HEK293 (cell line): ENCODE measurements at regions not wholly inside any gene's neighbourhood (a gene's known extent, or its start where the extent isn't known, plus 50 kb on each side); places are given as distances from the start of the nearest gene placed in this dataset.

ENCODE experiments used
- CTCF ChIA-PET: fragments of 350-600 bp; formaldehyde crosslinking; extraction: SDS; loops from one replicate; lab custom pipeline; 2021; ENCODE audit warnings: antibody characterized with exemption; lab: Yijun Ruan, JAX
- POLR2A ChIA-PET: fragments of 300-600 bp; formaldehyde crosslinking; extraction: SDS; loops from one replicate; lab custom pipeline; 2020; ENCODE audit warnings: antibody characterized with exemption, inconsistent platforms; lab: Yijun Ruan, JAX
- H3K27ac ChIP-seq: fragments of 200-500 bp; sonication (Bioruptor generic); 2 replicates; pipeline ENCODE4 v1.5.1; 2014; ENCODE audit warnings: low read depth, low read length, control low read depth, inconsistent platforms; ENCODE audit errors: extremely low read depth
- H3K36me3 ChIP-seq, 2 experiments: fragments of 200-500 bp in 1 of 2; sonication (Bioruptor generic) in 1 of 2; 1 replicate in 1 of 2; 2 replicates in 1 of 2; pipeline ENCODE4 v1.5.1; 2014 to 2017; ENCODE audit warnings: inconsistent platforms in 2 of 2, low read length in 2 of 2; ENCODE audit not compliant: control insufficient read depth in 2 of 2, insufficient read depth in 1 of 2
- H3K4me1 ChIP-seq: fragments of 200-500 bp; sonication (Bioruptor generic); 2 replicates; pipeline ENCODE4 v1.5.1; 2014; ENCODE audit warnings: mild to moderate bottlenecking, low read length, inconsistent platforms; ENCODE audit not compliant: control insufficient read depth, insufficient read depth
- H3K4me3 ChIP-seq: 2 replicates; pipeline ENCODE4 v1.5.1; 2011; ENCODE audit warnings: low read depth, mild to moderate bottlenecking, control low read depth, low read length, moderate library complexity
- H3K9me3 ChIP-seq: fragments of 200-500 bp; sonication (Bioruptor generic); 2 replicates; pipeline ENCODE4 v1.5.1; 2014; ENCODE audit warnings: low read depth, low read length, inconsistent platforms; ENCODE audit not compliant: control insufficient read depth, insufficient read depth
- ATF2 ChIP-seq: fragments of 450-650 bp; formaldehyde crosslinking; IDR thresholded peaks from 2 replicates; pipeline ENCODE4 v1.5.1; 2016; ENCODE audit warnings: missing biosample characterization, missing genetic modification characterization, low read depth
- BCL6B ChIP-seq: fragments of 450-650 bp; formaldehyde crosslinking; IDR thresholded peaks from 2 replicates; pipeline ENCODE4 v1.5.1; 2017; ENCODE audit warnings: missing biosample characterization, missing genetic modification characterization
- FEZF1 ChIP-seq: fragments of 450-650 bp; formaldehyde crosslinking; IDR thresholded peaks from 2 replicates; pipeline ENCODE4 v1.5.1; 2016; ENCODE audit warnings: missing biosample characterization, missing genetic modification characterization
- GLIS1 ChIP-seq: fragments of 450-650 bp; formaldehyde crosslinking; IDR thresholded peaks from 2 replicates; pipeline ENCODE4 v1.5.1; 2016; ENCODE audit warnings: missing biosample characterization, missing genetic modification characterization
- HOXC10 ChIP-seq: sonication (generic); formaldehyde crosslinking; IDR thresholded peaks from 2 replicates; pipeline ENCODE4 v1.8.1; 2023; ENCODE audit warnings: mild to moderate bottlenecking, missing genetic modification reagents
- KLF7 ChIP-seq: fragments of 450-650 bp; formaldehyde crosslinking; IDR thresholded peaks from 2 replicates; pipeline ENCODE4 v1.5.1; 2016; ENCODE audit warnings: missing biosample characterization, missing genetic modification characterization, borderline replicate concordance
- RBAK ChIP-seq: fragments of 450-650 bp; formaldehyde crosslinking; IDR thresholded peaks from 2 replicates; pipeline ENCODE4 v1.5.1; 2016; ENCODE audit warnings: missing biosample characterization, missing genetic modification characterization
- SP3 ChIP-seq: fragments of 450-650 bp; formaldehyde crosslinking; IDR thresholded peaks from 2 replicates; pipeline ENCODE4 v1.5.1; 2016; ENCODE audit warnings: missing biosample characterization, missing genetic modification characterization
- ZBTB20 ChIP-seq: fragments of 450-650 bp; formaldehyde crosslinking; IDR thresholded peaks from 2 replicates; pipeline ENCODE4 v1.5.1; 2016; ENCODE audit warnings: missing biosample characterization, missing genetic modification characterization
- ZFP69B ChIP-seq: fragments of 450-650 bp; formaldehyde crosslinking; IDR thresholded peaks from 2 replicates; pipeline ENCODE4 v1.5.1; 2016; ENCODE audit warnings: missing biosample characterization, missing genetic modification characterization
- ZNF10 ChIP-seq: fragments of 450-650 bp; formaldehyde crosslinking; IDR thresholded peaks from 2 replicates; pipeline ENCODE4 v1.5.1; 2017; ENCODE audit warnings: missing biosample characterization, missing genetic modification characterization
- ZNF26 ChIP-seq: fragments of 450-650 bp; formaldehyde crosslinking; IDR thresholded peaks from 2 replicates; pipeline ENCODE4 v1.5.1; 2016; ENCODE audit warnings: missing biosample characterization, missing genetic modification characterization
- ZNF366 ChIP-seq: fragments of 450-650 bp; formaldehyde crosslinking; conservative IDR thresholded peaks from 2 replicates; pipeline ENCODE4 v1.5.1; 2016; ENCODE audit warnings: missing biosample characterization, missing genetic modification characterization
- ZNF394 ChIP-seq: fragments of 450-650 bp; formaldehyde crosslinking; IDR thresholded peaks from 2 replicates; pipeline ENCODE4 v1.5.1; 2016; ENCODE audit warnings: missing biosample characterization, missing genetic modification characterization, mild to moderate bottlenecking, moderate library complexity, borderline replicate concordance
- ZNF501 ChIP-seq: fragments of 450-650 bp; formaldehyde crosslinking; IDR thresholded peaks from 2 replicates; pipeline ENCODE4 v1.5.1; 2016; ENCODE audit warnings: missing biosample characterization, missing genetic modification characterization
- ZNF561 ChIP-seq: fragments of 450-650 bp; IDR thresholded peaks from 2 replicates; pipeline ENCODE4 v1.5.1; 2018; ENCODE audit warnings: missing biosample characterization, missing genetic modification characterization, borderline replicate concordance
- ZNF585B ChIP-seq: fragments of 450-650 bp; formaldehyde crosslinking; IDR thresholded peaks from 2 replicates; pipeline ENCODE4 v1.5.1; 2016; ENCODE audit warnings: missing biosample characterization, missing genetic modification characterization
- ZNF707 ChIP-seq: fragments of 450-650 bp; formaldehyde crosslinking; IDR thresholded peaks from 2 replicates; pipeline ENCODE4 v1.5.1; 2016; ENCODE audit warnings: missing biosample characterization, missing genetic modification characterization
- ZNF747 ChIP-seq: fragments of 450-650 bp; formaldehyde crosslinking; IDR thresholded peaks from 2 replicates; pipeline ENCODE4 v1.5.1; 2016; ENCODE audit warnings: missing biosample characterization, missing genetic modification characterization
- TF ChIP-seq, protein P1 (sequence below): fragments of 450-650 bp; formaldehyde crosslinking; IDR thresholded peaks from 2 replicates; pipeline ENCODE4 v1.5.1; 2016; ENCODE audit warnings: missing biosample characterization, missing genetic modification characterization

DNA sequence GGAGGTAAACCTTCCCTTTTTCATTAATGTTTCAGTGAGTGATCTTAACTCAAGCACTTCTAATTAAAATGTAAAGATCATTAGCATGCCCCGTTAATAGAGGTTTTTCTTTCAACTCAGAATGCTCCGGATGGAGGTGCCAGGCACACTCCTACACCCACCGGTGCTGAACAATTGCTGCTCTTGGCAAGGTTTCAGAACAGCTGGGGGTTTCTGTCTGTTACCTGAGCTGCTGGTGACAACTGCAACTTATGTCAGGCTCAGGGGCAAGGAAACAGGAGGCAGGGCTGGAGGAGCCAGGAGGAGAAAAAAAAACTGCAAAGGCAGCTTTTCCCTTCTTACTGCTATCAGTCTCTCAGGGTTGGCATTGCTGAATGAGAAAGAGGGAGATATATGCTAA is 250.1 kb downstream of the DIPK2A start:
- H3K4me3 ChIP-seq = no peak overlapping the region
- CTCF ChIA-PET = no interaction called here
- POLR2A ChIA-PET = no interaction called here
- H3K36me3 ChIP-seq = no peaks in the 10 kb centered on the region
- no peak for TF ChIP-seq ZNF561 (tag by site-specific recombination)
- no peak for TF ChIP-seq SP3
- TF ChIP-seq GLIS1 = peak; percentile 12; the same call in 1 of the 2 replicates
- TF ChIP-seq, all 188 proteins: peak for 1
- no peak overlapping the region for H3K27ac ChIP-seq
- no peaks in the 10 kb centered on the region for H3K9me3 ChIP-seq
- H3K4me1 ChIP-seq = no peaks in the 10 kb centered on the region

DNA sequence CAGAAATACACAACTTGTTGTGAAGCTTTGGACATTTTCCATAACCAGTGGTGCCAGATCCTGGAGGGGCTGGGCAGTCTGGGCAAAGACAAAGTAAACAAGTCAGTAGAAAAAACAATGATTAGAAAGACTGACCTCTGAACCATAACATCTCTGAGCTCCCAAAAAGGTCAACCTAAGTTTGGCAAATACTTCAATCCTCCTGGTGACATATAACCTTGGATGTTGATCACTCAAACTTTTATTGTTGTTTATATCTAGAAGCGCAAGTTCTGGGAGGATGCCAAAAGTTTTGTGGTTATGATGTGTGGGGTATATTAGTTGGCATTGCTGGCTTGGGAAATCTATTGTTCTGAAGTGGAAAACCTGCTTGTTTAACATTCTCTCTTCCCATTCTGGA is 257.7 kb downstream of the DIPK2A start:
- H3K9me3 ChIP-seq = no peaks in the 10 kb centered on the region
- H3K27ac ChIP-seq = no peak overlapping the region
- no peak overlapping the region for H3K4me3 ChIP-seq
- CTCF ChIA-PET = interaction anchor here (0.6 kb wide), 1 partner anchor 255 kb away, joined by 5 read pairs; no protein-coding TSS in a partner anchor
- TF ChIP-seq ZFP69B (tag by site-specific recombination) (no peak), FEZF1 (tag by site-specific recombination) (peak; percentile 29; the same call in 1 of the 2 replicates)
- H3K4me1 ChIP-seq = no peaks in the 10 kb centered on the region
- H3K36me3 ChIP-seq = no peaks in the 10 kb centered on the region
- POLR2A ChIA-PET = interaction anchor here (1.0 kb wide), 1 partner anchor 258 kb away, joined by 3 read pairs; the partner anchor contains the start of gene DIPK2A

DNA sequence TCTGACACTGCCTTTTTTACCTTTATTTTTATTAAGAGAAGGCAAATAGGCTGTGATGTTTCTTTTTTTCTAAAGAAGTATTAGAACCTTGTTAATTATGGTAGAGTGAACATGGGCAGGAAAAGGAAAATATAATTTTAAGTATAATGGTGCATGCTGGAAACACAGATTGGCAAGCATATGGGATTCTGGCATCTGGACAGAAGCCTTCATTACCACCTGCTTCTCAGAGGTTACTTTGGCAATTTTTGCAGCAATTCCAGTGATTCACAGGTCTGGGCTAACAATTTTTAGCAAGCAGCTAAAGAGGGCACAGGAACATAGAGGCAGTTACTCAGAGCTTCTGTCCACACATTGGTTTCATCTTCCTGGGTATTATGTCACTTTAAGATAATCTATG is 258.3 kb downstream of the DIPK2A start:
- Histone ChIP-seq H3K36me3 (no peaks in the 10 kb centered on the region), H3K9me3 (no peaks in the 10 kb centered on the region), H3K4me1 (no peaks in the 10 kb centered on the region), H3K27ac (no peak overlapping the region), H3K4me3 (no peak overlapping the region)
- POLR2A ChIA-PET = interaction anchor here (1.0 kb wide), 1 partner anchor 259 kb away, joined by 3 read pairs; the partner anchor contains the start of gene DIPK2A
- TF ChIP-seq ZBTB20 (tag by site-specific recombination) (no peak), ZNF707 (tag by site-specific recombination) (no peak), ZNF501 (tag by site-specific recombination) (no peak), HOXC10 (no peak), ZNF747 (tag by site-specific recombination) (no peak), KLF7 (no peak), BCL6B (no peak), ATF2 (tag by site-specific recombination) (no peak), ZNF585B (tag by site-specific recombination) (no peak), ZNF366 (tag by site-specific recombination) (no peak), ZNF10 (tag by site-specific recombination) (no peak), ZNF26 (tag by site-specific recombination) (no peak), ZNF394 (no peak), RBAK (tag by site-specific recombination) (no peak)
- TF ChIP-seq, protein P1, sequence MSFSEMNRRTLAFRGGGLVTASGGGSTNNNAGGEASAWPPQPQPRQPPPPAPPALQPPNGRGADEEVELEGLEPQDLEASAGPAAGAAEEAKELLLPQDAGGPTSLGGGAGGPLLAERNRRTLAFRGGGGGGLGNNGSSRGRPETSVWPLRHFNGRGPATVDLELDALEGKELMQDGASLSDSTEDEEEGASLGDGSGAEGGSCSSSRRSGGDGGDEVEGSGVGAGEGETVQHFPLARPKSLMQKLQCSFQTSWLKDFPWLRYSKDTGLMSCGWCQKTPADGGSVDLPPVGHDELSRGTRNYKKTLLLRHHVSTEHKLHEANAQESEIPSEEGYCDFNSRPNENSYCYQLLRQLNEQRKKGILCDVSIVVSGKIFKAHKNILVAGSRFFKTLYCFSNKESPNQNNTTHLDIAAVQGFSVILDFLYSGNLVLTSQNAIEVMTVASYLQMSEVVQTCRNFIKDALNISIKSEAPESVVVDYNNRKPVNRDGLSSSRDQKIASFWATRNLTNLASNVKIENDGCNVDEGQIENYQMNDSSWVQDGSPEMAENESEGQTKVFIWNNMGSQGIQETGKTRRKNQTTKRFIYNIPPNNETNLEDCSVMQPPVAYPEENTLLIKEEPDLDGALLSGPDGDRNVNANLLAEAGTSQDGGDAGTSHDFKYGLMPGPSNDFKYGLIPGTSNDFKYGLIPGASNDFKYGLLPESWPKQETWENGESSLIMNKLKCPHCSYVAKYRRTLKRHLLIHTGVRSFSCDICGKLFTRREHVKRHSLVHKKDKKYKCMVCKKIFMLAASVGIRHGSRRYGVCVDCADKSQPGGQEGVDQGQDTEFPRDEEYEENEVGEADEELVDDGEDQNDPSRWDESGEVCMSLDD (tag by site-specific recombination) = no peak
- CTCF ChIA-PET = no interaction called here
